DOHH2 (cell line): ENCODE measurements at regions not wholly inside any gene's neighbourhood (a gene's known extent, or its start where the extent isn't known, plus 50 kb on each side); places are given as distances from the start of the nearest gene placed in this dataset.

Source experiments
- H3F3A ChIP-seq: fragments of 200-600 bp; sonication (generic), shearing (Covaris generic); 2 replicates; pipeline ENCODE4 v1.6.0; 2016; ENCODE audit warnings: antibody characterized with exemption, mild to moderate bottlenecking; ENCODE audit not compliant: control insufficient read depth, insufficient read depth
- H3K27ac ChIP-seq: fragments of 200-600 bp; sonication (generic); 2 replicates; pipeline ENCODE4 v1.5.1; 2014; ENCODE audit warnings: low read depth, mild to moderate bottlenecking, low read length, moderate library complexity
- H3K27me3 ChIP-seq: fragments of 200-600 bp; sonication (generic); 2 replicates; pipeline ENCODE4 v1.6.1; 2014; ENCODE audit warnings: mild to moderate bottlenecking, low read length, mixed read lengths; ENCODE audit not compliant: control insufficient read depth
- H3K36me3 ChIP-seq: fragments of 200-600 bp; sonication (generic); 2 replicates; pipeline ENCODE4 v1.6.1; 2014; ENCODE audit warnings: mild to moderate bottlenecking, low read length, moderate library complexity, mixed read lengths; ENCODE audit not compliant: control insufficient read depth
- H3K4me1 ChIP-seq: fragments of 200-600 bp; sonication (generic); 2 replicates; pipeline ENCODE4 v1.6.1; 2014; ENCODE audit warnings: mild to moderate bottlenecking, low read length, mixed read lengths; ENCODE audit not compliant: control insufficient read depth
- H3K4me2 ChIP-seq: fragments of 200-600 bp; sonication (generic); 2 replicates; pipeline ENCODE4 v1.6.0; 2014; ENCODE audit warnings: mild to moderate bottlenecking, low read length, moderate library complexity
- H3K4me3 ChIP-seq: fragments of 200-600 bp; sonication (generic); 2 replicates; pipeline ENCODE4 v1.5.1; 2014; ENCODE audit warnings: mild to moderate bottlenecking, low read length, mixed read lengths
- H3K79me2 ChIP-seq: fragments of 200-600 bp; sonication (generic); 2 replicates; pipeline ENCODE4 v1.6.1; 2014; ENCODE audit warnings: mild to moderate bottlenecking, low read length, mixed read lengths; ENCODE audit not compliant: control insufficient read depth
- H3K9me2 ChIP-seq: fragments of 200-600 bp; sonication (generic); replicated peaks from 2 replicates; pipeline ENCODE4 v1.6.1; 2014; ENCODE audit warnings: mild to moderate bottlenecking, low read length, mixed read lengths; ENCODE audit not compliant: control insufficient read depth
- H3K9me3 ChIP-seq: fragments of 200-600 bp; sonication (generic); 2 replicates; pipeline ENCODE4 v1.6.1; 2014; ENCODE audit warnings: antibody characterized with exemption, low read length, mixed read lengths; ENCODE audit not compliant: control insufficient read depth, insufficient read depth
- H4K20me1 ChIP-seq: fragments of 200-600 bp; sonication (generic); 2 replicates; pipeline ENCODE4 v1.6.0; 2014; ENCODE audit warnings: low read depth, mild to moderate bottlenecking, antibody characterized with exemption, low read length, moderate library complexity; ENCODE audit not compliant: control insufficient read depth, insufficient read depth
- CTCF ChIP-seq: fragments of 200-600 bp; sonication (generic); IDR thresholded peaks from one replicate; pipeline ENCODE4 v1.5.1; 2014; ENCODE audit warnings: antibody characterized with exemption, mild to moderate bottlenecking, low read depth, low read length; ENCODE audit not compliant: poor library complexity, severe bottlenecking
- EZH2phosphoT487 ChIP-seq: fragments of 200-600 bp; sonication (generic); IDR thresholded peaks from 2 replicates; pipeline ENCODE4 v1.6.1; 2017; ENCODE audit warnings: borderline replicate concordance, mild to moderate bottlenecking, antibody characterized with exemption, low read length, moderate library complexity, mixed read lengths

GRCh38 chr2:24435391-24436316, 55.4 kb upstream of the NCOA1 start:
- Histone ChIP-seq H3K79me2 (no peaks in the 10 kb centered on the region), H3K4me2 (no peak overlapping the region), H3K27me3 (no peaks in the 10 kb centered on the region), H3K27ac (no peak overlapping the region), H3K36me3 (no peaks in the 10 kb centered on the region), H3K4me1 (no peaks in the 10 kb centered on the region), H3K9me3 (no peaks in the 10 kb centered on the region), H3K9me2 (no peaks in the 10 kb centered on the region), H3K4me3 (no peak overlapping the region), H3F3A (no peaks in the 10 kb centered on the region), H4K20me1 (no peaks in the 10 kb centered on the region)
- no peak for TF ChIP-seq CTCF
- TF ChIP-seq EZH2phosphoT487, result no peak

DNA sequence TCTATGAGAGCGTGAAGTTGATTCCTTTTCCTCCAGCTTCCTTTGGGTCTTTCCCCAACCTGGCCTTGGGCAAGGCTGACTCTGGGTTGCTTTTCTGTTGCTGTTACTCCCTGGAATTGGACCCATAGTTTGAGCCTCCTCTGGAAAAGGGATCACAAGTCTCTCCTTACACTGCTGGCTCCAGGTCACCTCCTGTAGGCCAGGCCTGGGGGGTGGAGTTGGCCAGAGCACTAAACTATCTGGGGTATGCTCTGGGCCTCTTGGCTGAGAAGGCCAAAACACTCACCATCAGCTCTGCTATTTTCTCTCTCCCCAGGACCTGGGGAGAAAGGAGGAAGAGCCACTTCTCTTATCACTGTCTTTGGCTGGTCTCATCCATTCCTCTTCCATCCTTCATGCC, 56.5 kb upstream of the NCOA1 start:
- TF ChIP-seq CTCF, result no peak
- no peak for TF ChIP-seq EZH2phosphoT487

GRCh38 chr2:24432735-24433134, 58.3 kb upstream of the NCOA1 start:
- H3K4me1 ChIP-seq, result no peaks in the 10 kb centered on the region
- no peak overlapping the region for H3K4me3 ChIP-seq
- no peaks in the 10 kb centered on the region for H3K9me3 ChIP-seq
- no peaks in the 10 kb centered on the region for H3K27me3 ChIP-seq
- no peaks in the 10 kb centered on the region for H3K36me3 ChIP-seq
- no peak for TF ChIP-seq EZH2phosphoT487
- no peak for TF ChIP-seq CTCF
- no peaks in the 10 kb centered on the region for H3K79me2 ChIP-seq
- no peaks in the 10 kb centered on the region for H4K20me1 ChIP-seq
- no peaks in the 10 kb centered on the region for H3K9me2 ChIP-seq
- H3F3A ChIP-seq, result no peaks in the 10 kb centered on the region
- no peak overlapping the region for H3K27ac ChIP-seq
- no peak overlapping the region for H3K4me2 ChIP-seq

More for the DNA sequence above, 56.5 kb upstream of the NCOA1 start:
- Histone ChIP-seq H3K79me2 (no peaks in the 10 kb centered on the region), H3K4me2 (no peak overlapping the region), H3K9me3 (no peaks in the 10 kb centered on the region), H3K9me2 (no peaks in the 10 kb centered on the region), H3K4me3 (no peak overlapping the region), H3K27ac (no peak overlapping the region), H3K36me3 (no peaks in the 10 kb centered on the region), H3K27me3 (no peaks in the 10 kb centered on the region), H3F3A (no peaks in the 10 kb centered on the region), H3K4me1 (no peaks in the 10 kb centered on the region), H4K20me1 (no peaks in the 10 kb centered on the region)
